IPS DF 19.7 (cell line): ENCODE measurements at regions not wholly inside any gene's neighbourhood (a gene's known extent, or its start where the extent isn't known, plus 50 kb on each side); places are given as distances from the start of the nearest gene placed in this dataset.
A peak's percentile ranks its signal among the peaks of the same experiment; 100 is the strongest.

Experiments used
- DNase-seq: peaks from one replicate; pipeline ENCODE4 v3.0.0-alpha.2; 2013; ENCODE audit warnings: low read depth, low spot score

DNA sequence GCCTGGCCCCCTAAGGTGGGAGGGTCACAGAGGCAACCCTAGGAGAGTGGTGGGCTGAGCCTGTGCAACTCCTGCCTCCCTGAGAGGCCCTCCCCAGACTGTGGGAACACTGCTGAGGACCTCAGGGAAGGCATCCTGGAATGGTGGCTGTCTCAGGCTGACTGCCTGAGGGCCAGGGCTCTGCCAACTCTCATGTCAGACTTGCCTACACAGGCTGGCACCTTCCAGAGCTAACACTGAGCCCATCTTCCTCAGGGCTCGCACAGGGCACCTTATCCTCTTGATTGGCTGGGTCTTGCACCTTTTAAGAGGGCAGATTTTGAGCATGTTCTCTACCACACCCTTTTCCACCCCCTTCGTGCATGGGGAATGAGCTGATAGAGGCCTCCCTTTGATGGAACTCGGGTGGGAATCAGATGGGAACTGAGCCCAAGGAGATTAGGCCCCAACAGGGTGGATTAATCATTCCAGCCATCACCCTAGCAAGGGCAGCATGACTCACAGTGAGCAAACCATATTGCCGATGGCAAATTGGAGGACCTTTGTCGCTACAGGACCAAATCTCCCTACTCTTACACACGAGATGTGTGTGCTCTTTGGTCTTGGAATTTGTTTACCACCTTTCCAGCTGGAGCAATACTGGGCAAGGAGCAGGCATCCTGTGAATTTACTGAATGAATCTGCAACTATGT, 702.8 kb downstream of the VRK1 start:
- DNase-seq: no peak

DNA sequence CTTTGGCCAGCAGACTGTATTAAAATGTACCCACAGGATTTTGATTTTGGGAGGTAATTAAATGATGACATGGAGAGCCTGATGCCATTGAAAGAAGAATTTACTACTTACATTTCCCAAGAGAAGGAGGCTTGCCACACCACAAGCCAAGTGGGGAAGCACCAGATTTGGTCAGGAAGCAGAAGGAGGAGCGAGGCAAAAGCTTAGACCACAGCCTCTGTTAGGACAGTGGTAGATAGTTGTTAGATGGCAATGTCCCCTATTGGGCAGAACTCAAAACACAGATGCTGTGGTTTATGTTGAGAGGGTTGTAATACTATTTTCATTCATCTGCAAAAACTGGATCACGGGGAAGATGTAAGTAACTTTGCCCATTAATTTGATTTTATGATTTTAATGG, 709.4 kb downstream of the VRK1 start:
- DNase-seq: no peak

DNA sequence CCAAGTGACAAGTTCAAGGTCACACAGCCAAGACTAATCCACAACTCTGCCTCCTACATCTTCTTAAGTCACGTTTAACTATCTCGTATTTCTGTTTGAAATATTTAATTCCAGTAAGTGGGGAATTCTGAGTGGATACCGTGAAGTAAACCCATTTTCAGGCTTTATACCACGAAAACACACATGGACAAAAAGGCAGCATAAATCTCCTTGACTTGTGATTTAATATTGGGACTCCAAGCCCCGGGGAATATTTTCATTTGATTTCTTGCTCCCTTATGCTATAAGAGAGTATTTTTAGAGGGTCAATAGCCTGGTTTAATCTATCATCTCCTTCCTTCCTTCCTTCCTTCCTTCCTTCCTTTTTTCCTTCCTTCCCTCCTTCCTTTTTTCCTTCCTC, 716.7 kb downstream of the VRK1 start:
- no peak for DNase-seq

DNA sequence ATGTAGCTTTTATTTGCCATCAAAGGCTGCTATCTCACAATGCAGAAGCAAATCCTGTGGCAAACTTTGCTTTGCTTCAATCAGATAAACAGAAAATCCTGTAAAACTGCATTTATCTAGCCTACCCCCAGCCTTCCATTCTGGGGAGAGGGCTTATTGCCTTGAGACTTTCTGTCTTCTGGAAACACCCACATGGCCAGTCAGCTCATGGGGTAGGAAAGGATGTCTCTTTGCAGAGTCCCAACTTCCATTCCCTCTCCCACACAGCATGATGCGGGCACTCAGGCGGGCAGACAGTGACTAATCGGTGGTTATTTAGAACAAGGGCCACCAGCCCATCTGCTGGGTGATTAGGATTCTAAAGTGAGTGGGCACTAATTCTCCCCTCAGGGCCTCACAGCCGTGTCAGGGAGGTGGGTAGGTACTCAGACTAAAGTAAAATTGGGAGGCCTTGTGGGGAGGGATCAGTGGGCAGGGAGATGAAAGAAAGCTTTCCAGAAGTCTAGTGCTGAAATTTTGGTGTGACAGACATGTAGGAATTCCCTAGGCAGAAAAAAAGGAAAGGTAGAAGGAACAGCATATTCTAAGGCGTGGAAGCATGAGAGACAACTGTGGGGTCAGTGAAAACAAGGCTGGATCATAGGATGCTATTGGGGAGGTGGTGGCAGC, 720.5 kb downstream of the VRK1 start:
- DNase-seq: no peak

DNA sequence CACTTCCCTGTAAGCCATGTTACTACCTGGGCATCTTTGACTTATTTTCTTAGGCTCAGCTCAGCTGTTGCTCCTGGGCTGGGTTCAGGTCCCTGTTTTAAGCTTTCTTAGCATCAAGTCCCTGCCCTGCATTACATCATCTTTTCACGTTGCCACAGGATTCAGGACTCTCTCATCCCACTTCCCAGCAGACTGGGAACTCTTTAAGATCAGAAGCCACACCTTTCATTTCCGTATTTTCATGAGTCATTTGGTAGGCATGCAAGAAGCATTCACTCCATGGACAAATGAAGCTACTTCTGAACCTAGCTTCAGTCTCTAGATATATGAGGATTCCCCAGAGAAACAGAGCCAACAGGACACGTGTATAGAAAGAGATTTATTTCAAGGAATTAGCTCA, 726.8 kb downstream of the VRK1 start:
- peak; percentile 1 for DNase-seq

DNA sequence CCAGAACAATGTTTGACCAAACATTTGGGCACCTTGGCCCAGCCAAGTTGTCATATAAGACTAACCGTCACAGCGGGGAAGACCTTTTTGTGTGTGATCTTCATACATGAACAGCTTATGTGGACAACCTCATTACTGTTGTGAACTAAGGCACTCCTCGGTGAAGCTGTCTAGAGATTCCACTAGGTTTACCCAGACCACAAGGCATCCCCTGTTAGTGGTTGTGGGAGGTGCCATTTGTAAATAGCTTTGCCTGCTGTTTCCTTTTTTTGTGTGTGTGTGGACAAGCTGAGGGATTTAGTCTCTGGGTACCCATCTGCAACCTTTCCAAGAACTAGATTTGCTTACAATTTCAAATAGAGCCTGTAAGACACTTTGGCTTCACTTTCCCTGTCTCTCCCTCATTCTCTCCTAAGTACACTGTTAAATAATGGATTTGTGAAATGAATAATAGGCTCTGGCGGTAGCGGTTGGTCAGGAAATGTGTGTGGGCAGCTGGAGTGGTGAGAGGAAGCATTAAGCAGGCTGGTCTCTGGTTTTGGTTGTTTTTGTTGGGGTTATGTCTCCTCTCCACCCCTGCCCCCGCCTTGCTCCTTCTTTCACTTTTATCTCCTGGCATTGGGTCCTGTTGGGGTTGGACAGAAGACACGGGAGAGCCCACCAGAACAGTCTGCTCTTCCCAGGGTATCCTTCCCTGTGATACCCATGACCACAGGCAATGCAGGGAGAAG, 727.6 kb downstream of the VRK1 start:
- DNase-seq: no peak

DNA sequence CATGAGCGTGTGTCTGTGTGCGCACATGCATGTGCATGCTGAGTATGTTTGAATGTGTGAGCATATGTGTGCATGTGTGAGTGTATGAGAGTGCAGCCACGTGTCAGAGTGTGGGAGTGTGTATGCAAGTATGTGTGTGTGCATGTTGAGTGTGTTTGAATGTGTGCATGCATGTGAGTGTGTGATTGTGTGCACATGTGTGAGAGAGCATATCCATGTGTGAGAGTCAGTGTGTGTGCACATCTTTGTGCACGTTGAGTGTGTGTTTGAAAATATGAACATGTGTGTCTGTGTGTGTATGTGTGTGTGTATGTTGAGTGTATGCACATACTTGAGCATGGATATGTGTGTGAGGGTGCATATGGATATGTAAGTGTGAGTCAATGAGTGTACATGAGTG, 730.8 kb downstream of the VRK1 start:
- no peak for DNase-seq

DNA sequence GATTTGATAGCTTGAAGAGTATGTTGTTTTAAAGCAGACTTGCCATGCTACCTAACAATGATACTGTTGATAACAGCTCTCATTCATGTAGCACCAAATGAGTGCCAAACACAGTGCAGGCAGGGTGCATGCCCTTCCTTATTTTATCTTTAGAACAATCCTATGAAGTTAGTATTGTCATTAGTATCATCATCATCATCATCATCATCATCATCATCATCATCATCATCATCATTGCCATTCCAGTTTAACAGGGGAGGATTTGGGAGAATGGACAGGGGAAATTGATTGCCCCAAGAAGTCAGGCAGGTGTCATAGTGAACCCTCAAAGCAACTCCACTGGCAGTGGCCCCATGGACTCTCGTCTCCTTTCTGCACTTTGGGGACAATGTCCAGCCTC, 734.9 kb downstream of the VRK1 start:
- DNase-seq: no peak

DNA sequence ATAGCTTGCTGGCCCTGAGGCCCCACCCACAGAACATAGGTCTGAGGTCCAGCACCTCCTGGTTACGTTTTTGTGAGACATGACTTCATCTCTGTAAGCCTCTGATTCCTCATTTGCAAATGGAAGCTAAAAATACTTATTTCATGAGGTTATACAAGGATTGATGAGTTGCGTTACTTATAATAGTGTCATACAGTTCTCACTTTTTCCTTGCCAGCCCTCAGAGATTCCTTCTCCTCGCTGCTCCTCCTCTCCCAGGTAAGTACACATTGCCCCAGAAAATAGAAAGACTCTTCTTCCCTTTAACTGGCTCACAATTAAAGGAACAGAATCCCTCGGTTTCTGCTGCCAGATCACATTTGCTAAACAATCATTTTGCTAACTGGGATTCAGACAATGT, 739.2 kb downstream of the VRK1 start:
- DNase-seq: no peak

DNA sequence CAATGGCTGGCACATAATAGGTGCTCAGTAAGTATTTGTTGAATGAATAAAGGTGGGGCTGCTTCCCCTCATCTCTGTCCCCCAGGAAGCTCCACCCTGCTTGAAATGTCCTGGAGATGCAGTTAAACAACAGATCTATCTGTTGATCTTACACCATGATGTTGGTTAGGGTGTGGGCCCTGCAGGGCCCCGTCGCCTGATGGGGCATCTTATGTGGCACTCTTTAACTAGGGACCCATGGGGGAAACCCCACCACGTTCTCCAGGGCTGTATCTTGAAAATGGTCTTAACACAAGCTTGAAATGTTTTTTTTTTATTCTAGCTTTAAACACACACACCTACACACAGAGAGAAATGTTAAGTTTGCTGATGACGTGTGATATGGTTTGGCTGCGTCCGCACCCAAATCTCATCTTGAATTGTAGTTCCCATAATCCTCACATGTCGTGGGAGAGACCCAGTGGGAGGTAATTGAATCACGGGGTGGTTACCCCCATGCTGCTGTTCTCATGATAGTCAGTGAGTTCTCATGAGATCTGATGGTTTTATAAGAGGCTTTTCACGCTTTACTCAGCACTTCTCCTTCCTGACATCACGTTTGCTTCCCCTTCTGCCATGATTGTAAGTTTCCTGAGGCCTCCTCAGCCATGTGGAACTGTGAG, 741.7 kb downstream of the VRK1 start:
- DNase-seq: no peak

DNA sequence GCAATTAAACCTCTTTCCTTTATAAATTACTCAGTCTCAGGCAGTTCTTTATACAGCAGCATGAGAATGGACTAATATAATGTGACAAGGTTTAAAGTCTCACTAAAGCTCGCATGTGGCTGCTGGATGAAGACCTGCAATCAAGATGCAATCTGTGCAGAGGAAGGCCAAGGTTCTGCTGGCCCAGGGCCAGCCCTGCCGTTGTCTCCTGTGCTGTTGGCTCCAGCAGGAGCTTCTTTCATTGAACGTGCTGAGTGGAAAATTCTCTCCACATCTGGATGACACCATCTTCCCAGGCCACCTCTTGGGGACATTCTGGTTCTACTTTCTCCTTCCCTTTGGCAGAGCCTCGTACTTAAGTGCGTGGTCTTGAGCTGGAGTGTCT, 742.2 kb downstream of the VRK1 start:
- no peak for DNase-seq

DNA sequence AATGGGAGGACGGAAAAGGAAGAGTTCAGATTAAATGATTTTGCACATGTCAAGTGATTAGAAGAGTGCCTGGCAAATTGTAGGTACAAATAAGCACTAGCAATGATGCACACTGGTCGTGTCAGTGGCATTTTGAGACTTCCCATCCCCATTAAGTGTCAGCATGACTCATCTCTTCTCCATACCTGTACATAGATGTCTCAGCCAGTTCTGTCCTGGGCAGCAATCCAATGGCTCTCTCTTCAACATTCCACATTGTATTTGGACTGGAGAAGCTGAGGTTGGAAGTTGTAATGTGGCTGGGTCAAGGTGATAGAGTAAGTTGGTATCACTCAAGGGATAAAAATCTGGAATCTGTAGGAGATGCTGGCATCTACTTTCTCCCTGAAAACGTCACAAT, 742.7 kb downstream of the VRK1 start:
- DNase-seq: no peak

DNA sequence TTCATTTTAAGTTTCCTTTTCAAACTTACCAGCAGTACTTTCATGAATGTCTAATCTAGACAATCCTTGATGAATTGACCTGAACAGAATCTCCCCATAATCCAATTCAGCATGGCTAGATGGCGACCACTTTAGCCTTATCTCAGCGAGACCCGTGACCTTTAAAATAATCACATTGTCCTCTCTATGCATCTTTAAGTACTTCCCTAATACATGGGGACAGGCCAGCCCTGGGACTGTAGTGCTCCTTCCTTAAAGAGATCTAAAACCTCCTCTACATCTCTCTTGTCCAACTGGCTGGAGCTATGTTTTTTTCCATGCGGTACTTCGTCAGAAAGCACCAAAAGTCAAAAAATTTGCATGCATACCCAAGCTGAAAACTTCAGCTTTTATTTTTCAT, 746.0 kb downstream of the VRK1 start:
- DNase-seq: no peak

DNA sequence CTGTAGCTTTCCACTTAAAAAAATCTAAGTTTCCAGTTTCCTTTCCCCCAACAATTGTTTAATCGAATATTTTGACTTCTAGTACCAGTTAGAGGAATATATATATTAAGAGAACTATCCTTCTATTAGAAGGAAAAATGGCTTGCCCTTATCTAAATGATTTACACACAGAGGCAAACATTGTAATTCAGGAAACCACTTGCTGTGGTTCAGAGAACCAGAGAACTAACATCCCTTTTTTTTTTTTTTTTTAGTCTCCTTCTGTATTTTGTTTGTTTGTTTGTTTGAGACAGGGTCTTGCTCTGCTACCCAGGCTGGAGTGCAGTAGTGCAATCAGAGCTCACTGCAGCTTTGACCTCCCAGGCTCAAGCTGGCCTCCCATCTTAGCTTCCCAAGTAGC, 746.6 kb downstream of the VRK1 start:
- no peak for DNase-seq

DNA sequence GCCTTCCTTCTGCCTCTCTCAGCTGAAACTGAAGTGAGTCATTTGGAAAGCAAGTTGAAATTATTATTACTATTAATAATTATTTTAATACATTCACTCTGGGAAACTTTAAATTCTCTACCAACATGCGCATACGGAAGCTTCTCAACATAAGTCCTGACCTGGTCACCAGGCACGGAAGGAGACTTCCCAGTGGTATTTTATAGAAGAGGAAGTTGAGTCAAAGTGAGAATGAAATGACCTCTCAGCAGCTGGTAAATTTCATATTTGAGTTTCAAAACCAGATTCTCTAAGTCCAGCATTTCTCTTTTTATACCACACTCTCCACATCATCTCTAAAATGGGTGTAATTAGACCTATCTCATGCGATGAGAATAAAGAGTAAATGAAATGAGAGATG, 747.4 kb downstream of the VRK1 start:
- no peak for DNase-seq

DNA sequence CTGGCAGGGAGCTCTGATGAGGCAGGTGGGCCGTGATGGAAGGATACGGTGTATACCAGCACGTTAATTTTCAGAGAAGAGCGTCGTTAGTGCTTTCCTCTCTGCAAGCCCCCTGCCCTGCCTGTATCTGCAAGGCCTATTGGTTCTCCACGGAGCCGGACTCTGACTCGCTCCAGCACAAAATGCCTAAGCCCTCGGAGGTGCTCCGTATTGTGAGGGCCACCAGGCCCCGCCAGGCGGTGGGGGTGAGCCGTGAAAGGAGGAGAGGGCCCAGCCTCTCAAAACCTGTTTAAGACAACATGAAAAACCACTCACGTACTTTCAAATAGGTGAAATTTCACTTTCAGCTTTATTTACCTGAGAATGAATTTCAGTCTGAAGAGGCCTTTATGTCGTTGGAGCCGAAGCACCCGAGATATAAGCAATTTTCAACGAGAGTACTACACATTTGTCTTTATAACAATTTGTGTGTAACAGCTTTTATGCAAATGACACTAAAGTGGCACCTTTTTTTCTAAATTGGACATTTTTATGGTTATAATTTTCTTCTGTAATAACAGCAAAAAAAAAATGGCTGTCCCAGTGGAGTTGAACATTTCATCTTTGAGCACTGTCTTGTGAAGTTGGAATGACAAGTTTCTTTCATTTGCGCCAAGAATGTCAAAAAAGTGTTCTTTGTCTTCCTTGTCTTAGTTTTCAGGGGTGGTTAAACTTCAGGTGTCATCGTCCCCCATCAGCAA, 749.5 kb downstream of the VRK1 start:
- no peak for DNase-seq

DNA sequence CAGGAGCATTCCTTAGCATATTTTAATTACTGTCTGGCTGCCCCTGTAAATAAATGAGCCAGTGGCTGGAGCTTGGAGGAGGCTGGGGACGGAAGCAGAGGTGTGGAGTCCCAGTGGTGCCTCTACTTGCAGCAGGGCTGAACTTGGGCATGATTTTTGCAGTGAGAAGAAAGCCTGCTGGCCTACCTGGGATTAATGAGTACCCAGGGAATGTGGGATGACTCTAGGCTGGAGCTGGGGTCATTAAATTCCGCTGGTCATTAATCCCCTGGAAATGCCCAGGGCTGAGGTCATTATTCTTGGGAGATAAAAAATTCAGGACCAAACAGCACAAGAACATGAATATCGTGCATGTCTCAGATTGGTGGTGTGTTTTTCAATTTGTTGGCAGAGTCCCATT, 753.3 kb downstream of the VRK1 start:
- DNase-seq: no peak

DNA sequence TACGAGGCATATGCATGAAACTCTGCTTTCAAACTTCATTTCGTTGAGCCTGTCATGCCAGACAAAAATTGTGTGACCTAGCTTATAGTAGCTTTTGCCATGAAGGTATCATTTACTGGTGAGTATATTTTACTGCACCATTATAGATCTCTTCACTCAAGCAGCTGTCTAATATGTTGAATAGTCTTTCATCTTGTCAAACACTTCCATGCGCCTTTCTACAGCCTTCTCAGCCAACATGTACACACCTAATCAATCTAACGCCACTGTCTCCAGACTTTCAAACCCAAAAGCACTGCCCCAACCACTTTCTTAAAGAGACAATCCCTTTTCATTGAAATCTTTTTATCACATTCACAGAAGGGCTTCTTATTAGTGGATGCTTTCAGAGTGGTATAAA, 757.4 kb downstream of the VRK1 start:
- DNase-seq: no peak

DNA sequence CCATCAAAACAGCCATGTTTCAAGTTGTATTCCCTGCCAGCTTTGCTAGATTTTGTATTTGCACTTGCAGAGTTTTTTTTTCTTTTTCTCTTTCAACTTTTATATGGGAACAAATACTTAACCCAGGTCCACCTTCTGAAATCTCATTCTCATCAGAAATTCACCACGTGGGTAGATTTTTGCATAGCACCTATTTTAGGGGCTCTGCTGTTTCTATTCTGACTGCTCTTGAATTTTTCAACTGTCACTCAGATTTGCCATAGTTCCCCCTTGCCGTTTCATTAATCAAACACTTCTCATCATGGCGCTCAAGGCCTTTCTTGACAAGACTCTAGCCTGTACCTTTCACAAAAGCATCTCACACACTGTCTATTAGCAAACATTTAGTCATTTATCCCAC, 767.2 kb downstream of the VRK1 start:
- DNase-seq: no peak

DNA sequence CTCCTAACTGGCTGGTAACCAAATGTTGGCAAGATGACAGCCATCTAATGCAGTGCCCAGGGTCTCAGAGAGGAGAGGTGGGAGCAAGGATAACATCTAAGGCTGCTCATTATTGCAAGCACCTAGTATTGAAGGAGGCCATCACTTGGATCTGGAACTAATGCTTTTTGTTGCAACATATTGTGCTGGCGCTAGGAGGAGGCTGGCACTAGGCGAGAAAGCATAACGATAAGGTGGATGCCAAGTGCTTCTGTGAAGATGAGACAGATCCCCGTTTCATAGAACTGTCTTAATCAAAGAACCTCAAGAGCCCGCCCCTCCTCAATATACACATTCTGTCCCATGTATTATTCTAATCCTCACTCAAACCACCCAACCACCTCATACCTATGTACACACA, 774.0 kb downstream of the VRK1 start:
- DNase-seq: no peak

DNA sequence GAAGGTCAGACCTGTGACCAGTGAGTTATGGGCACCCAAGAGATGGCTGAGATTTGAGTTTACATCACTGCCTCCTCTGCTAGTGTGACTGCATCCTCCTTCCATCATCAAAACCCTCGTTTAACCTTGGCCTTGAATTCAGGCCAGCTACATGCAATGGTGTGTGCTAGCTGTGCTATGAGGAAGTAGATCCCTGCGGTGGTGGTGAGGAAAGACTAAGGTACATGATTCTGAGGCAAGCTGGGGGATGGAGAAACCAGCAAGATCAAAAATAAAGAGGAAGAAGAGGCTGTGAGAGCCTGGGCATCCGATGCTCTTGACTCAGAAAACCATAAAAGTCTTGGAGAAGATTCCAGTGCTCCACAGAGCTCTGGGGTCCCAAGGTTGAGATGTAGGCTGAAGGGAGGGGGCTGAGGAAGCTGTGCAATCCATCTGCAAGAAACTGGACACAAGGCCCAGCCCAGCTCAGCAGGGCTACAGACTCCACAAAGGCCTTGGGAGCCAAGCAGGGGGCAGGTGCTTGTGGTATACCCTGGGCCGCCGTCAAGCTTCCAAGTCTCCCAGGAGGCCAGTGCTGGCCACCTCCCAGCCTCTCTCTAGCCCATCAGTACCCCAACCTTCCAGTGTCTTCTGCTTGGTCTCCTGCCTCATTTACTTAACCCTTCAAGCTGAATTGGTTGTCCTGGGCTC, 774.8 kb downstream of the VRK1 start:
- no peak for DNase-seq
